ENCODE measurements at regions not wholly inside any gene's neighbourhood (a gene's known extent, or its start where the extent isn't known, plus 50 kb on each side); places are given as distances from the start of the nearest gene placed in this dataset.
"Not testable (repeated sequence)": the region's sequence is repeated elsewhere in the genome, so short reads cannot be mapped to it uniquely, and the experiment has no call there.

DNA sequence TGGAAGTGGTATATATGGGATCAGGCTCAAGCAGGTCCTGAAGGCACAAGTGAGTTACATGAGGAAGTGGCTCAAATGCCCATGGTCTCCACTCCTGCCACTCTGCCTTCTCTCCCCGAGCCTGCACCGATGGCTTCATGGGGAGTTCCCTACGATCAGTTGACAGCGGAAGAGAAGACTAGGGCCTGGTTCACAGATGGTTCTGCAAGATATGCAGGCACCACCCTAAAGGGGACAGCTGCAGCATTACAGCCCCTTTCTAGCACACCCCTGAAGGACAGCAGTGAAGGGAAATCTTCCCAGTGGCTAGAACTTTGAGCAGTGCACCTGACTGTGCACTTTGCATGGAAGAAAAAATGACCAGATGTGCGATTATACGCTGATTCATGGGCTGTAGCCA lies 95.3 kb downstream of the HOXA1 start:
- no peak overlapping the region for H3K4me3 ChIP-seq (ENCODE audit: low read depth, poor library complexity, severe bottlenecking)
- intact Hi-C loops (cut with DNase I; ENCODE audit: low total_unique reads), result no loop called here
- TF ChIP-seq POLR2A (IDR thresholded peaks at IDR 0.05), result no peak
- TF ChIP-seq, protein P1, sequence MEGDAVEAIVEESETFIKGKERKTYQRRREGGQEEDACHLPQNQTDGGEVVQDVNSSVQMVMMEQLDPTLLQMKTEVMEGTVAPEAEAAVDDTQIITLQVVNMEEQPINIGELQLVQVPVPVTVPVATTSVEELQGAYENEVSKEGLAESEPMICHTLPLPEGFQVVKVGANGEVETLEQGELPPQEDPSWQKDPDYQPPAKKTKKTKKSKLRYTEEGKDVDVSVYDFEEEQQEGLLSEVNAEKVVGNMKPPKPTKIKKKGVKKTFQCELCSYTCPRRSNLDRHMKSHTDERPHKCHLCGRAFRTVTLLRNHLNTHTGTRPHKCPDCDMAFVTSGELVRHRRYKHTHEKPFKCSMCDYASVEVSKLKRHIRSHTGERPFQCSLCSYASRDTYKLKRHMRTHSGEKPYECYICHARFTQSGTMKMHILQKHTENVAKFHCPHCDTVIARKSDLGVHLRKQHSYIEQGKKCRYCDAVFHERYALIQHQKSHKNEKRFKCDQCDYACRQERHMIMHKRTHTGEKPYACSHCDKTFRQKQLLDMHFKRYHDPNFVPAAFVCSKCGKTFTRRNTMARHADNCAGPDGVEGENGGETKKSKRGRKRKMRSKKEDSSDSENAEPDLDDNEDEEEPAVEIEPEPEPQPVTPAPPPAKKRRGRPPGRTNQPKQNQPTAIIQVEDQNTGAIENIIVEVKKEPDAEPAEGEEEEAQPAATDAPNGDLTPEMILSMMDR (IDR thresholded peaks at IDR 0.05), result no peak
- 88 to 97% methylated on average over 6 of the region's 6 CpGs for WGBS, 2 donors
- DNase-seq (ENCODE audit: low spot score in 2 of 2), result no peak

DNA sequence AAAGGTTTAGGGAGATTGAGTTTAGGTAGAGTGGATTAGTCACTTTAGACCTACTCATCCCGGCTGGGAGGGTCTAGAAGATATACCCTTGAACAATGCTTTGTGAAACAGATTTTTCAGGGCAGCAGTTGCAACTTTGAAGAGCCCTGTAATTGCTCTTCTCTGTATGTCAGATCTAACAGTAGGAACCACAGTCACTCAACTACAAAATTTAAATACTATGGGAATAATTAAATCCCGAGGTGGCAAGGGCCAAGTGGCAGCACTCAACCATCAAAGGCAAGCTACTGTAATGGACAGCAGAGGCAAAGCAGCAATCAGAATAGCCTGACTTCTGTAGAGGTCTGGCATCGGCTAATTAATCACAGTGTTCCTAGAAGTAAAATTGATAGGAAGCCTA lies 97.5 kb downstream of the HOXA1 start:
- DNase-seq (ENCODE audit: low spot score in 2 of 2); intact Hi-C loops (cut with DNase I; ENCODE audit: low total_unique reads); H3K4me3 ChIP-seq (ENCODE audit: low read depth, poor library complexity, severe bottlenecking): not testable (repeated sequence)
- WGBS, 2 donors, result 85 to 92% methylated on average over 3 of the region's 3 CpGs

DNA sequence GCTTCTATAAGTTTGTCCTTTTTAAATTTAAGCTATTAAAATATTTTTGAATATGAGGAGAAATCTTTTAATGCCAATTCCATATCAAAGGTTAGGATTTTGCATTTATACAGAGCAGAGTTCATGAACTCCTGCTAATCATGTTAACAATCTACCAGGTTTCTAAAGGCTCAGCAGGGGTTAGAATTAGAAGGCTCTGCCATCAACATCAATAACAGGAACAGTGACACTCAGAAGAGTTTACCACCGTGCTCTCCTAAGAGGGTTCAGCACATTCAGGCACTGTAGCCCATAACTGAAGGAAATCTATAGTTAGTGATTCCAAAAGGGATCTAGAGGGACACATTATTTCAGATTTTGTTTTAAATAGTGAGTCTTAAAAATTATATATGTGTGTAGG lies 100.1 kb downstream of the HOXA1 start:
- intact Hi-C loops (cut with DNase I; ENCODE audit: low total_unique reads), result no loop called here
- no peak overlapping the region for H3K4me3 ChIP-seq (ENCODE audit: low read depth, poor library complexity, severe bottlenecking)
- no peak for DNase-seq (ENCODE audit: low spot score in 2 of 2)
- TF ChIP-seq, protein P1 (IDR thresholded peaks at IDR 0.05), result no peak
- TF ChIP-seq POLR2A (IDR thresholded peaks at IDR 0.05), result no peak
- 60 to 67% methylated on average over 1 of the region's 1 CpG for WGBS, 2 donors

DNA sequence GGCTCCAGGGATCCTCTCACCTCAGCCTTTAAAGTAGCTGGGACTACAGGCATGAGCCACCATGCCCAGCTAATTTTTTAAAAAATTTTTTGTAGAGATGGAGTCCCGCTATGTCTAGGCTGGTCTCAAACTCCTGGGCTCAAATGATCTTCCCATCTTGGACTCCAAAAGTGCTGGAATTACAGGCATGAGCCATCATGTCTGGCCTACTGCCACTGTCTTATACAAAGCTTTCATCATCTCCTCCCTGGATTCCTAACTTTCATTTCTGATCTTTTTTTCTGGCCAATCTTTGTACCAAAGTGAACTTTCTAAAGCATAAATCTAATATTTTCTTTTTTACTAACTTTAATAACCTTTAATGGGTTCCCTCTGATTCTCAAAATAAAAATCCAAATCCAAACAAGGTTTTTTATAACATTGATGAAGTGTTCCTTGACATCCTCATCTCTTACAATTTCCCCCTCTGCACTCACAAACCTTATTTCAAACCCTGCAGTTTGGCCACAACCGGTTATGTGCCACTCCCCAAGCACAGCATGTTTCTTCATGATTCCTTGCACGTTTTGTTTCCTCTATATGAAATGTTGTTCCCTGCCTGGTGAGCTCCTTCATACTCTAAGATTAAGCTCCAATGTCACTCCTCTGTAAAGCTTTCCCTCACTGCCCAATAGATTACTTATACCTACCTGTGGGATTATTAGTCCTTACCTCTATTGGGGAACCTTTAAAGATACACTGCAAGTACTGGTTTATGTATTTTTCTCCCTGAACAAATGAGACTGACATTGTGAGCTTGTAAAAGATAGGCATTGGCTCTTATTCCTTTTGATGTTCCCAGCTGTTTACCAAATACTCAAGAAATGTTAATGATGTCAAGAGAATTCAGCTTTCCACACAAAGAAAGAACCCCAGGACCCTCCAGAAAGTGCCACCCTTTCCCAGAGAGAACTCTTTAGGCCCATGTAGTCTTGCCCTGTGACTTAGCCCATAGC lies 101.7 kb downstream of the HOXA1 start:
- no peak for TF ChIP-seq POLR2A (IDR thresholded peaks at IDR 0.05)
- DNase-seq (ENCODE audit: low spot score in 2 of 2), result no peak
- intact Hi-C loops (cut with DNase I; ENCODE audit: low total_unique reads), result no loop called here
- H3K4me3 ChIP-seq (ENCODE audit: low read depth, poor library complexity, severe bottlenecking), result no peak overlapping the region
- WGBS, 2 donors, result 33 to 38% methylated on average over 3 of the region's 3 CpGs

DNA sequence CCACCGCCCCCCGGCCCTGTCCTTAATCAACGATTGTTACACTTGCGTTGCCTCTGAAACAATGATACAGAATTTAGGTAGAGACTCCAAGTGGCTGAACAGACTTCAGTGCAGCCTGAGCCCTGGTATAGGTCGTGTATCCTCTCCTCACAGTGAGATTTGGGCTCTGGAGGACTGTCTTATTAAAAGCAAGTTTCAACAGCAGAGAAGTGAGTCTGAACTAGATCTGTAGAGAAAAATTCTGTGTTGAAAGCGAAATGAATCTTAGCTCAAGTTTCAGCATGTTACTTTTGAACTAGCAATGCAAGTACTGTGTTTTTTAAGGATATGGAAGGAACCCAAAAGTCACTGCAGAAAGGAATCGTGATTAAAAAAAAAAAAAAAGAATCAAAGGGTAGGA lies 103.1 kb downstream of the HOXA1 start:
- intact Hi-C loops (cut with DNase I; ENCODE audit: low total_unique reads), result no loop called here
- H3K4me3 ChIP-seq (ENCODE audit: low read depth, poor library complexity, severe bottlenecking), result no peak overlapping the region
- TF ChIP-seq POLR2A (IDR thresholded peaks at IDR 0.05), result no peak
- TF ChIP-seq, protein P1 (IDR thresholded peaks at IDR 0.05), result no peak
- whole genome bisulfite sequencing, 2 donors, result 51 to 60% methylated on average over 7 of the region's 7 CpGs
- DNase-seq (ENCODE audit: low spot score in 2 of 2), result no peak

DNA sequence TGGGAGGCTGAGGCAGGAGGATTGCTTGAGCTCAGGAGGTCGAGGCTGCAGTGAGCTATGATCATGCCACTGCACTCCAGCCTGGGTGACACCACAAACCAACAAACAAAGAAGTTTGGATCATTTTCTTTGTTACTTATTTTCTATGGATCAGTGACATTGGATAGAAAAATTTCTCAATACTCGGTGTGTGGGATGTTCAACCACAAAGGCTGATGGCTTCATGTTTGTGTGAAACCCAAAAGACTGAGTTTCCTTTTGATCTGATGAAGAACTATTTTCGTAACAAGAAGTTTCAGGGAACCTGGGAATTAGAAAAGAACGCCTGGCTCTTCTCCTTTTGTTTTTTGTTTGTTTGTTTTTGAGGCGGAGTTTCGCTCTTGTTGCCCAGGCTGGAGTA lies 104.0 kb downstream of the HOXA1 start:
- intact Hi-C loops (cut with DNase I; ENCODE audit: low total_unique reads), result no loop called here
- DNase-seq (ENCODE audit: low spot score in 2 of 2), result no peak
- WGBS, 2 donors, result 88 to 91% methylated on average over 6 of the region's 6 CpGs
- H3K4me3 ChIP-seq (ENCODE audit: low read depth, poor library complexity, severe bottlenecking), result no peak overlapping the region
- TF ChIP-seq POLR2A (IDR thresholded peaks at IDR 0.05), result no peak

DNA sequence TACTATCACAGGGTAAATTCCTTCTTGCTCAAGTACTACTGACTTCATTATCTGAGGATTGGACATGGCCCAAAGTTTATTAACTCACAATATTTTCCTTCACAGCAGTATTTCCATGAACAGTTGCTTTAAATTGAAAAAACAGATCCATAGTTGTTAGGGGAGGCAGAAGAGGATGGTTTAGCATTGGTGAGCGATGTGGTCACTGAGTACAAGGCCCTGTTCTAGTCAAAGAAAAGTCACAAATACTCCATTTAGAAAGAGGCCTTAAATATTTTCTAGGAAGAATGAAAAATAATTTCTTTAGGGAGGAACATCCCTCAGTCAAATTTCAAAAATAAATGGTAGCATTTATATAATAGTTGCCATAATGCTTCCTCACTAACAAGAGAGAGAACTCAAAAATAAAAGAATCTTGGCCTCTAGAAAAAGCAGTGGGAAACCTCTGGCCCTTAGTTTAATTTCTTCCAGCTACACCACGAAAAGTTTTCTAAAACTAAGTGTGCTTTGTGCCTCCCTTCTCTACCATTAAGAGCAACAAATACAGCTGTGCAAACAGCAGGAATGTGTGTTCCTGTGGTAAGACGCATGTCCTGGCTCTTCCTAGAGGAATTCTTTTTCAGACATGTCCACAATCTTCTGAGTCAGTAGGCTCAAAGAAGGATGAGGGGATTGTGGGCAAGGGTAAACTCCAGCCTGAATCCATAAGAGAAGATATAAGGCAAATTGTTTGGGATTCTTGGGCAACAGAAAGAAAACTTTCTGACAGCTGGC lies 105.7 kb downstream of the HOXA1 start:
- TF ChIP-seq, protein P1 (IDR thresholded peaks at IDR 0.05), result no peak
- TF ChIP-seq POLR2A (IDR thresholded peaks at IDR 0.05), result no peak
- DNase-seq (ENCODE audit: low spot score in 2 of 2), result no peak
- intact Hi-C loops (cut with DNase I; ENCODE audit: low total_unique reads), result no loop called here
- H3K4me3 ChIP-seq (ENCODE audit: low read depth, poor library complexity, severe bottlenecking), result no peak overlapping the region
- 48 to 63% methylated on average over 3 of the region's 3 CpGs for whole genome bisulfite sequencing, 2 donors

All from lower leg skin (tissue), 4 donors.